ENCODE measurements at regions not wholly inside any gene's neighbourhood (a gene's known extent, or its start where the extent isn't known, plus 50 kb on each side); places are given as distances from the start of the nearest gene placed in this dataset.
A peak's percentile ranks its signal among the peaks of the same experiment; 100 is the strongest.
"Not testable (repeated sequence)": the region's sequence is repeated elsewhere in the genome, so short reads cannot be mapped to it uniquely, and the experiment has no call there.

DNA sequence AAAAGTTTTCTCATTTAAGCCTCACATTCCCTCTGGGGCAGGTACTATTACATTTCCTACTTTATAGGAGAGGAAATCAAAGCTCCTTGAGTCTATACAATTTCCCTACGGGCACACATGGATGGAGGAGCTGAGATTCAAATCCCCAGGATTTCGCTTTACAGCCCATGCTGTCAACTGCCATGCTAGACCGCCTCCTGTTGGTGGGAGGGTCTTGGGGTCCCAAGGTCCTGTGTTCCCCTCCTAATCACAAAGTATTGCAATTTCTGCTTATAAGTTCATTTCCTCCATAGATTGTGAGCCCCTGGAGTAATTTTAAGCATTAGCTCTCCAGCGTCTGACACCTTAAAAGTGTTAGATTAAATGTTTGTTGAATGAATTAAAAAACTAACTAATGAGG lies 95.9 kb upstream of the SMARCA2 start:
- DNase-seq (ENCODE audit: low read depth) = no peak

DNA sequence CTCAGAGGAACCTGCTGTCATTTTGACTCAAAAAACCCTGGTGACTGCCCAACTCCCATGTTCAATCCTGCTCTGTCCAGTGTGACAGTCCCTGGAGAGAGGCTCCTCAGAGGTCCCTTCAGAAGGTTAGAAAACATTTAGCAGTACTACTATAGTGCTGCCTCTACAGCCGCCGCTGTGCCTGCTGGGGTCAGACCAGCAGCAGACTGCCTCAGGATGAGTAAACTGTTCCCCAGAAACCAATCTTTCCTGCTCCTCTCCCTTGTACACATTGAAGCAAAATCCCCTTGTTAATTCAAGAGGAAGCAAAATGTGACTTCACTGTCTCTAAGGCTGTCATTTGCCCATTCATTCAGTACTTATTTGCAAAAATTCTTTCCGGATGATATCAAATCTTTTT lies 94.8 kb upstream of the SMARCA2 start:
- DNase-seq (ENCODE audit: low read depth) = no peak

GRCh38 chr9:1922026-1922425 lies 93.1 kb upstream of the SMARCA2 start:
- no peak for DNase-seq (ENCODE audit: low read depth)

DNA sequence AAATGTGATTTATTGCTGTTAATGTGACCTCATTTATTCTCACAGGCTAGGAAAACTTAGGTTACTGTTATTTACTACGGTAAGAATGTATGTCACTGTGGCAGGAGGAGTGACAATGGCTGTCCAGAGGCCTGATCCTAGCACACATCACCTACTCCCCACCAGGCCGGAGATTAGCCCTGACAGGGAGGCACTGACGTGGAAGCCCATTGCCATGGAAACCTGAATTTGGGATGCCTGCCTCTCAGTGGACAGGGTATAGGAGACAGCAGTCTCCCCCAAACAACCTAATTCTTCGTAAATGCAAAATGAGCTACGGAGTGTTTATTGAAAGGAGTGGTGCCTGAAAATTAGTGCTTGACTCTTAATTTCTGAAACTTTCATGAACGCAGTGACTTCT lies 87.6 kb upstream of the SMARCA2 start:
- DNase-seq (ENCODE audit: low read depth) = no peak

DNA sequence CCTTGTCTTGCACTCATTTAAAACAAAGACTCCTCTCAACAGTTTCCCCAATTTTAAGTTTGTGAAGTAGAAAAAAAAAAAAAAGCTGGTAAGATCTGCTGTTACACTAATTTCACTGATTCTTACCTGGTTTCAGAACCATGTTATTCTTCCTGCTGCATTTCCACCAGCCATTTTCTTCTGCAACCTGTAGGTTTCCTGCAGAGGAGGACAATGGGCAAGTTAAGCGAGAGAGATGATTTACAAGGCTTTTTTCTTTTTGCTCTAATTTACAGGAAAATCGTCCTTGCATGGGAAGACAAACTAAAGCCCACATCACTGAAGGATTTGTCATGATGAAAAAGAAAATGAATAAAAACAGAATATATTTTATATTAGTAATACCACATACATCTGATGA lies 86.0 kb upstream of the SMARCA2 start:
- no peak for DNase-seq (ENCODE audit: low read depth)

GRCh38 chr9:1929722-1930244 lies 85.4 kb upstream of the SMARCA2 start:
- DNase-seq (ENCODE audit: low read depth) = no peak

DNA sequence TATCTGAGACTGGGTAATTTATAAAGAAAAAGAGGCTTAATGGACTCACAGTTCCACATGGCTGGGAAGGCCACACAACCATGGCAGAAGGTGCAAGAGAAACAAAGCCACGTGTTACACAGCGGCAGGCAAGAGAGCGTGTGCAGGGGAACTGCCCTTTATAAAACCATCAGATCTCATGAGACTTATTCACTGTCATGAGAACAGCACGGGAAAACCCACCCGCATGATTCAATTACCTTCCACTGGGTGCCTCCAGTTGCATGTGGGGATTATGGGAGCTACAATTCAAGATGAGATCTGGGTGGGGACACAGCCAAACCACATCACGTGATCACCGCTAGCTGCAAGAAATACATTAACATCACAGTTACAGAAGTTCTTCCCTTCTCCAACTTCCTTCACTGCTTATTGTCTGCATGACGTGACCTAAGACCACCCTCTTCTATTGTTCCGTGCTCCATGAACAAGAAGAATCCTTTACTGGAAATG lies 84.9 kb upstream of the SMARCA2 start:
- not testable (repeated sequence) for DNase-seq (ENCODE audit: low read depth)

GRCh38 chr9:1938135-1938534 lies 77.0 kb upstream of the SMARCA2 start:
- no peak for DNase-seq (ENCODE audit: low read depth)

DNA sequence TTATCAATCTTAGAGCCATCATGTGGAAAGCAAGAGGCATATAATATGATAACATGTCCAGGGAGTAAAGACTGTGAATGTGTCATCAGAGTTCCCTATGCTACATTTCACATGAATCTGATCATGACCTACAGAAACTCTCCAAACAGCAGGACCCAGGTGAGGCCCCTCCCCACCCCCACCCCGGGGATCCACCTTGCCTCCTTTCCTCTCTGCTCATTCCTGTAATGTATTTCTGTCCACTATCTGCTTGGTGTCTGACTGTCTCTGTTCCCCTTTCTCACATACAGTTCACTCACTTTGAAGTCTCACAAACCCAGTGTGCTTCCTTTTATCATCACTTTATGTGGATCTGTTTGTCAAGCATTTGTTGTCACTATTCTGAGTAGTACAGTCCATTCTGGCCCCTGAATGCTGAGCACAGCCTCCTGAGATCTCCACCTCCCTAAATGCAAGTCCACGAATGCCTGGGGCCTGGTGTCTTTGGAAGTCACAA lies 76.4 kb upstream of the SMARCA2 start:
- DNase-seq (ENCODE audit: low read depth) = no peak

GRCh38 chr9:1939466-1939865 lies 75.7 kb upstream of the SMARCA2 start:
- no peak for DNase-seq (ENCODE audit: low read depth)

DNA sequence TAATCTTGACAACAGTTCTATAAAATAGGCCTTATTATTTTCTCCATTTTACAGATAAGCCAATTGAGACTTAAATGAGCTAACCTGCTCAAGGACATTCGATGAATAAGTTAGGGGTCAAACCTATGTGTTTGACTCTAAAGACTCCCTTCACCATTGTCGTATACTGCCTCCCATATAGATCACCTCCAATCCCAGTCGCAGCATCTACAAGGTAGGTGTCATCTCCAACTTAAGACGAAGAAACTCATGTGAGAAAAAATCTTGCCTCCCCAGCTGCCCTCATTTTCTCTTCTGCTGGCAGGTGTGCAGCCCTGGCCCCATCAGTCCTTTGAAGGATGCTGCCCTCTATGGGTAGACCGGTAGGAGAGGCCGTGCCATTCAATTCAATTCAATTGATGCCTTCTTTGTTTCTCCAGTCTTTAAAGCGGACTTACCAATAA lies 75.2 kb upstream of the SMARCA2 start:
- DNase-seq (ENCODE audit: low read depth) = peak; percentile 5

GRCh38 chr9:1941989-1942388 lies 73.2 kb upstream of the SMARCA2 start:
- no peak for DNase-seq (ENCODE audit: low read depth)

- DNase-seq (ENCODE audit: low read depth) = no peak
Measured at GRCh38 chr9:1946526-1947283, 68.4 kb upstream of the SMARCA2 start.

GRCh38 chr9:1947438-1947837 lies 67.7 kb upstream of the SMARCA2 start:
- no peak for DNase-seq (ENCODE audit: low read depth)

GRCh38 chr9:1948541-1948940 lies 66.6 kb upstream of the SMARCA2 start:
- no peak for DNase-seq (ENCODE audit: low read depth)

- no peak for DNase-seq (ENCODE audit: low read depth)
Measured at GRCh38 chr9:1951446-1951845, 63.7 kb upstream of the SMARCA2 start.

DNA sequence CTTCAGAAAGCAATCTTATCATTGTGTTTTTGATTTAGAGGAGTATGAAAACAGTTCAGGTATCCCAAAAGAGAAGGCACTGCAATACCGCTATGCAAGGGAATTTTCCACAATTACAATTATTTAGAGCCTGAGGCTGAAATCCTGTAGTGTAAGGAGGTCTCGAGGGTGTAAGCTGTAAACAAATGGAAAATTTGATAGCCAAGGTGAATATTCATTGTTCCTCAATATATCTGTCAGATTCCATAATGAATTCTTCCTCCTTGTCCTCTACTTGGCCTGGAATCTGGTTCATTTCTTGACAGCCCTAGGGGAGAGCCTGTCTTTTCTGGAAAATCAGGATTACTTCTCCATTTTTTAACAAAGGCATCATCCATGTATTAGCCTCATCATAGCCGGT lies 63.1 kb upstream of the SMARCA2 start:
- DNase-seq (ENCODE audit: low read depth) = no peak

GRCh38 chr9:1954238-1954637 lies 60.9 kb upstream of the SMARCA2 start:
- DNase-seq (ENCODE audit: low read depth) = no peak

DNA sequence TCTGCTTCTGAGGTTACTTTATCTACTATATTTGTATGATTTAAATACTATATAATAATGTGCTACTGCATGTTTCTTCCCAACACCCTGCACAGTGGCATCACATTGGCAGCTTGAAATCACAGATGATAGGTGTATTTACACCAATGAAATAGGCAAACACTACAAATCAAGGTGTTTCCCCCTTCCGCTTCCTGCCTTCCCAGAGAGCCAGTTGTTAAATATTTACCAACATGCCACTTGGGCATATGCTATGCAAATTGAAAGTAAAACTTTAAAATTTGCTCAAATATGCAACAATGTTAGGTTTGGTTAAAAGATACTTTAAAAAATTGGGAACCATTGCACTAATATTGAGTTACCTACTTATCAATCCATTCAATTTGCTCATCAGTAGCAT lies 58.2 kb upstream of the SMARCA2 start:
- DNase-seq (ENCODE audit: low read depth) = no peak

DNA sequence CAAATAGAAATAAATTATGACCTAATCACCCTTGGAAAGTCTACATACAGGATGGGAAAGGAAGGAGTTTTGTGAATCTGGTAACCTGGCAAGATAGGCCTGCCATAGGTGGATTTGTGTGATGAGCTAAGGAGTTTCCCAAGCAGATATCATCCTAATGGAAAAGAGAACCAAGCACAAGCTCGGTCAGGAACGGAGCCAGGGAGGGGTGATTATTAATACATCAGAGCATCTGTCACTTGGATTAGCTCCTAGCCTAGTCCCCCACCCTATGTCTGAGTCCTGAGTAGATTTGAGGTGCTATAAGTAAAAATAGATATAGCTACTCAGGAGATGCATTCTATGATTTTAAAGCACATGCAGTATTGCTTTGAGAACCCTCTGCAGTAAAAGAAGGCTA lies 57.3 kb upstream of the SMARCA2 start:
- no peak for DNase-seq (ENCODE audit: low read depth)

GRCh38 chr9:1959371-1959770 lies 55.8 kb upstream of the SMARCA2 start:
- no peak for DNase-seq (ENCODE audit: low read depth)

GRCh38 chr9:1960342-1961042 lies 54.7 kb upstream of the SMARCA2 start:
- no peak for DNase-seq (ENCODE audit: low read depth)

DNA sequence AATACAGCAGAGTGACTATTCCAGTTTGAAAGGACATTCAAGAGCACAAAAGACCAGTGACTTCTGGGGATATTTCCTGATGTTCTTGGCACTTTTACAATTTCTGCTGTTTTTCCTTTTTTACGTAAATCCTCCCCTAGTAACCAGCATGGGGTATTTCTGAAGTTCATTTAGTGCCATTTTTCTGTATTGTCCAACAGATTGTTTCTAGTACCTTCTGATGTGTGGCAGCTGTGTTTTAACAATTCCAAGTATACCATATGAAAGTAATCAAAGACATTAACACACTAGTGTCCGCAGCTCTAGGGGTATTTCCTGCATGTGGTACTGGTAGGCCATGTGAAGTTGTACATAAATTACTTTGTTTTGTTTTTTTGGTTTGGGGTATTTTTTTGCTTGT lies 53.0 kb upstream of the SMARCA2 start:
- DNase-seq (ENCODE audit: low read depth) = no peak

Data from T follicular helper cell (primary cell).